ENCODE measurements at regions not wholly inside any gene's neighbourhood (a gene's known extent, or its start where the extent isn't known, plus 50 kb on each side); places are given as distances from the start of the nearest gene placed in this dataset.

GRCh38 chr3:68328049-68328448 lies 604.3 kb downstream of the TAFA4 start:
- TF ChIP-seq CBX8 (IDR thresholded peaks at IDR 0.05; ENCODE audit: borderline replicate concordance, low read depth, low read length), result no peak
- no peak for TF ChIP-seq RXRA (IDR thresholded peaks at IDR 0.05; ENCODE audit: insufficient read depth, low read depth, low read length)
- TF ChIP-seq TAF1 (IDR thresholded peaks at IDR 0.05; ENCODE audit: low read depth, low read length), result no peak
- TF ChIP-seq, protein P1, sequence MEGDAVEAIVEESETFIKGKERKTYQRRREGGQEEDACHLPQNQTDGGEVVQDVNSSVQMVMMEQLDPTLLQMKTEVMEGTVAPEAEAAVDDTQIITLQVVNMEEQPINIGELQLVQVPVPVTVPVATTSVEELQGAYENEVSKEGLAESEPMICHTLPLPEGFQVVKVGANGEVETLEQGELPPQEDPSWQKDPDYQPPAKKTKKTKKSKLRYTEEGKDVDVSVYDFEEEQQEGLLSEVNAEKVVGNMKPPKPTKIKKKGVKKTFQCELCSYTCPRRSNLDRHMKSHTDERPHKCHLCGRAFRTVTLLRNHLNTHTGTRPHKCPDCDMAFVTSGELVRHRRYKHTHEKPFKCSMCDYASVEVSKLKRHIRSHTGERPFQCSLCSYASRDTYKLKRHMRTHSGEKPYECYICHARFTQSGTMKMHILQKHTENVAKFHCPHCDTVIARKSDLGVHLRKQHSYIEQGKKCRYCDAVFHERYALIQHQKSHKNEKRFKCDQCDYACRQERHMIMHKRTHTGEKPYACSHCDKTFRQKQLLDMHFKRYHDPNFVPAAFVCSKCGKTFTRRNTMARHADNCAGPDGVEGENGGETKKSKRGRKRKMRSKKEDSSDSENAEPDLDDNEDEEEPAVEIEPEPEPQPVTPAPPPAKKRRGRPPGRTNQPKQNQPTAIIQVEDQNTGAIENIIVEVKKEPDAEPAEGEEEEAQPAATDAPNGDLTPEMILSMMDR (IDR thresholded peaks at IDR 0.05; ENCODE audit: control extremely low read depth in 1 of 3, insufficient read depth in 1 of 3, low read depth in 1 of 3, low read length in 3 of 3), result no peak
- TF ChIP-seq MAFK (IDR thresholded peaks at IDR 0.05; ENCODE audit: low read depth, low read length), result no peak
- no peak for TF ChIP-seq SP1 (IDR thresholded peaks at IDR 0.05; ENCODE audit: low read depth, low read length)
- TF ChIP-seq EZH2 (IDR thresholded peaks at IDR 0.05; ENCODE audit: low read depth, low read length, severe bottlenecking), result no peak
- TF ChIP-seq EGR1 (IDR thresholded peaks at IDR 0.05; ENCODE audit: borderline replicate concordance, low read depth, low read length), result no peak
- no peak for TF ChIP-seq SIX5 (IDR thresholded peaks at IDR 0.05; ENCODE audit: low read depth, low read length)
- TF ChIP-seq JUN (IDR thresholded peaks at IDR 0.05; ENCODE audit: low read depth, low read length), result no peak
- no peak for TF ChIP-seq POLR2AphosphoS5 (IDR thresholded peaks at IDR 0.05; ENCODE audit: low read depth, low read length)
- no peak for TF ChIP-seq MAX (IDR thresholded peaks at IDR 0.05)
- TF ChIP-seq CHD2 (IDR thresholded peaks at IDR 0.05; ENCODE audit: low read length), result no peak
